Fibroblast of the aortic adventitia (primary cell): ENCODE measurements at regions not wholly inside any gene's neighbourhood (a gene's known extent, or its start where the extent isn't known, plus 50 kb on each side); places are given as distances from the start of the nearest gene placed in this dataset.
"Not testable (repeated sequence)": the region's sequence is repeated elsewhere in the genome, so short reads cannot be mapped to it uniquely, and the experiment has no call there.

Source experiments
- DNase-seq: peaks from one replicate; pipeline ENCODE4 v3.0.0-alpha.2; 2010; ENCODE audit warnings: low read depth
- H3K4me3 ChIP-seq: 2 replicates; pipeline ENCODE4 v1.5.1; 2011; ENCODE audit warnings: low read depth, mild to moderate bottlenecking, control low read depth, low read length, moderate library complexity
- TF ChIP-seq, protein P1 (sequence below): IDR thresholded peaks from 2 replicates; pipeline ENCODE4 v1.5.1; 2011; ENCODE audit warnings: mild to moderate bottlenecking, low read length, control low read depth, inconsistent platforms; ENCODE audit not compliant: insufficient read depth

DNA sequence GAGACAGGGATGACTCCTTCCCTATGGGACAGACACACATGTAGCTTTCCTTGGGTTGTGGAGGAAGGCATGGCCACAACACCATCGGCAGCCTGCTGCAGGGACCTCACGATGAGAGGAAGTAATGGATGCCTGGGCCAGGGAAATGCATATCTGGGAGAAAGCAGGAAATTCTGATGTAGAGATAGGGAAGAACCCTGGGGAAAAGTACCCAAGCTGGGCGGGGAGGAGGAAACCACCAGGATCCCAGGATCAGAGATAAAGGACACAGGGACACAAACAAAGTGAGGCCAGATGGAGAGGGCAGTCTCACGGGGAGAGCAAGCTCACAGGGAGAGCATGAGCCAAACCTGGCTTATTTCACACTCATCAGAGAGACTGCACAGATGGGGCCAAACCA, 294.7 kb upstream of the TEKT4 start:
- not testable (repeated sequence) for H3K4me3 ChIP-seq, DNase-seq

DNA sequence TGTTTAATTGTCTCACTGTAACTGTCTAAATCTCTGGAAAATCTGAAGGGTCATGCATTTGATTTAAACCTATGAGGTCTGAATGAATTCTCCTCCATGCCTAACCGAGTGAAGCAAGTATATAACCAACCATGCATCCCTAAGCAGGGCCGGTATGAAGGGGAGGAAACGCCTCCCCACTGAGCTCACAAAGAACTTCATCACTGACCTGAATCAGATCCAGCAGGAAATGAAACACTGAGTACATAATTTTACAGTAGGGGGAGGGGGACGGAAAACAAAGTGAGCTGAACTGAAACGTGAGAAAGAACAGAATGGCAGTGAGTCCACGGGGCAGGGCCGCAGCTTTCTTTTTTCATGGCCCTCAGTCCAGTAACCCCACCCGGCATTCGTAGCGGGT, 294.1 kb upstream of the TEKT4 start:
- DNase-seq, H3K4me3 ChIP-seq: not testable (repeated sequence)

DNA sequence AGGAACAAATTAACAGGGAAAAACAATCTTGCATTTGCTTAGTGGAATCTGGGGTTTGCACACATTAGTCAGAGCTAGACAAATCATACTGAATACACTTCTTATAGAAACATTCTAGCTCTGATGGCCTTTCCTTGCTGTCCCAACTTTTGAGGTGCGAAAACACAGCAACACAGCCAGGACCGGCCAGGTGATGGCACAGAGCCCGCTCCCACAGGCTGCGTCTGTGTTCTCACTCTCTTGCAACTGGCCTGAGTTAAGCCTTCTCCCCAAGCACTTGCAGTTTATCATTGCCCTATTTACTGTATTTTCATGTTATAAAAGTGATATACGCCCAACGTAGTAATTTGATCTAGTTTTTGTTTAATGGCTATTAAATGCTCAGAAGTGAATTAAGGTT, 292.0 kb upstream of the TEKT4 start:
- not testable (repeated sequence) for DNase-seq, H3K4me3 ChIP-seq

DNA sequence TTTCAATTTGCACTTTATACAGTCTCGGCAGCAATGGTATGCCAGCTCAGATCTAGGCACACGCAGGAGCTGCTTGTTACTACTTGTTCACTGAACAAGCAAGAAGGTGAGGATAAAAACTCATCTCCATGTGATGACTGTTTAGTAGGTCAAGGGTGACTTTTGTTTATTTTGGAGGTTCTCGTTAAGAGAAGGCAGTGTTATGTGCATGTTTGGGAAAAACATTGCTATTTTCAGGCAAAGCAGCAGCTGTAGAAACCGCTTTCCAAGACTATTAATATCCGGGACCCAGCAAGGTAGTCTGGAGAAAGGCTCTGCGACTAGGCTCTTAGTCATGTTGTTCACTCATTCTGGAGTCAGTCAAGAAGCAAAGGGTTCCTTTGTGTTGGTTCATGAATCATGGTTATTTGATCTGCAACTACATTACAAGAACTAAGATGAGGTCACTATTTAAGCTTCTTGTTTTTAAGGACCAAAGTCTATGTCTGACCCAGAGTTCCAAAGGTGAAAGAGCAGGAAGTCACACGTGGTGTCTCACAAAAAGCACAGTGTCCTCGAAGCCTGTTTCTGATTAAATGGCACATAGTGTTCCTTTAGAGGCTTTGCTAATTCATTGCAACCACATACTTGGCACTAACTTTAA, 288.0 kb upstream of the TEKT4 start:
- H3K4me3 ChIP-seq, DNase-seq: not testable (repeated sequence)

DNA sequence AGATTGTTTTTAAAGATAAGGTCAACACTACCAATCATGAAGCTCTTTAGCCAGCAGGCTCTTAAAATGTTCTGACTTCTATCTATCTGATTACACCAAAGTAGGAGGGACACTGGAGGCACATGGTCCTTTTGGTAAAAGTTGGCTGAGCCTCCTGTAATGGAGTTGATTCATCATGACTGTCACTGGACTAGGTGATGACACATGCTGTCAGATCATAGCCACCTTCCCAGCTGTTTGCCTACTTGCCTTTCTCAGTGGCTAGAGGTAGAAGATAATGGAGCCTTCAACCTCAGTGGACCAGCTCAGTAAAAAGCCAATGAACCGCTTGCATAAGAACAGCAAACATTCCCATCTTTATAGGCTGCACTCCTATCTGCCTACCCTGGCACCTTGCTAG, 286.7 kb upstream of the TEKT4 start:
- not testable (repeated sequence) for H3K4me3 ChIP-seq, DNase-seq

DNA sequence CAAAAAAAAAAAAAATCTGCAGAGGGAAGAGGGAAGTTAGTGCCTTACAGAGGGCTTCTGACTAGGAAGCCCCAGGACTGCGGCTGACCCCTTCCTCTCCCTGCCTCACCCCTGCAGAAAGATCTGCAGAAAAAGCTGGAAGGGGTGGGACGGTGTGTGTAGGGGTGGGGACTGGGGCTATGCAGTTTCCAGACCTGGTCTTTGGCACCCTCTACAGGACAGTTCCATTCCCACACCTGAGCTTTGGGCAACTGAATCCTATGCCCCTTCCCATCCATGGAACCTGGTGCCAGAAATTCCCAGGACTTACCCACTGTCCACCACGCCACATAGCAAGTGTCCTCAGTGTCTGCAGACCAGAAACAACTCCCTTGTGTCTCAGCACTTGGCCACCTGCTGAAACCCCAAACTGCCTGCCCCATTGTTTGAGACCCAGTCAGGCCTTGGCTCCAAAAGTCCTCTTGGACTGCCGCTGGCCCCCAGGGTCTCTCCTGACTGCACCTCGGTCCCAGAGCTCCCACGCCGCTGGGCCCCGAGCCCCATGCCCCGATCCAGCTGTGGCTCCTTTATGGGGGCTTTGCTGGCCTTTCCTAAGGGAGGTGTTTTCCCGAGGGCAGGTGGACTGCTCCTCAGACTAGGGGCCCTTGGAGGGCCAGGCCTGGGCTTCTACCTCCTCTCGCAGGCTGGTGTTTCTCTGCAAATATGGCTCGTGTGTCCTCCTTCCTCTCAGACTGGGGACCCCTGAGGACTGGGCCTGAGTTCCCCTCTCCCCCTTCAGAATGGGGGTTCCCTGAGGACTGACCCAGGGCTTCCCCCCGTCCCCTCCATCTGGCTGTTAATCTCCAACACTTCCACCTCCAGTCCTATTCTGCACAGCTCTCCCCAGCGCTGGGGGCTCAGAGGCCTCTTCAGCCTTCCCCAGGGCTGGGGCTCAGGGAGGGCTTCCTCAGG, 284.9 kb upstream of the TEKT4 start:
- H3K4me3 ChIP-seq, DNase-seq: not testable (repeated sequence)
- TF ChIP-seq, protein P1, sequence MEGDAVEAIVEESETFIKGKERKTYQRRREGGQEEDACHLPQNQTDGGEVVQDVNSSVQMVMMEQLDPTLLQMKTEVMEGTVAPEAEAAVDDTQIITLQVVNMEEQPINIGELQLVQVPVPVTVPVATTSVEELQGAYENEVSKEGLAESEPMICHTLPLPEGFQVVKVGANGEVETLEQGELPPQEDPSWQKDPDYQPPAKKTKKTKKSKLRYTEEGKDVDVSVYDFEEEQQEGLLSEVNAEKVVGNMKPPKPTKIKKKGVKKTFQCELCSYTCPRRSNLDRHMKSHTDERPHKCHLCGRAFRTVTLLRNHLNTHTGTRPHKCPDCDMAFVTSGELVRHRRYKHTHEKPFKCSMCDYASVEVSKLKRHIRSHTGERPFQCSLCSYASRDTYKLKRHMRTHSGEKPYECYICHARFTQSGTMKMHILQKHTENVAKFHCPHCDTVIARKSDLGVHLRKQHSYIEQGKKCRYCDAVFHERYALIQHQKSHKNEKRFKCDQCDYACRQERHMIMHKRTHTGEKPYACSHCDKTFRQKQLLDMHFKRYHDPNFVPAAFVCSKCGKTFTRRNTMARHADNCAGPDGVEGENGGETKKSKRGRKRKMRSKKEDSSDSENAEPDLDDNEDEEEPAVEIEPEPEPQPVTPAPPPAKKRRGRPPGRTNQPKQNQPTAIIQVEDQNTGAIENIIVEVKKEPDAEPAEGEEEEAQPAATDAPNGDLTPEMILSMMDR, result peak; percentile 39

DNA sequence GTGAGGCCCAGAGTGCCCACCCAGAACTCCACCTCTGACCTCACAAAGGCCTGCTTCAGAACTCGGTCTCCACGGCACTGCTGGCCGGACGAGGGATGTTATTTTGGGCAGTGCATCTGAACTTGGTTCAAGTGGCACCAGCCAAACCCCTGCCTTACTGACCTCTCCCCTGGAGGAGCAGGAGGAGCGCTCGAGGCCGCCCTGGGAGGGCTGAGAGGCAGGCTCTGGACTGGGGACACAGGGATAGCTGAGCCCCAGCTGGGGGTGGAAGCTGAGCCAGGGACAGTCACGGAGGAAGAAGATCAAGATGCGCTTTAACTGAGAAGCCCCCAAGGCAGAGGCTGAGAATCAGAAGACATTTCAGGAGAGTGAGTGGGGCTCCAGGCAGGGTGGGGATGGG, 284.2 kb upstream of the TEKT4 start:
- DNase-seq, H3K4me3 ChIP-seq: not testable (repeated sequence)

DNA sequence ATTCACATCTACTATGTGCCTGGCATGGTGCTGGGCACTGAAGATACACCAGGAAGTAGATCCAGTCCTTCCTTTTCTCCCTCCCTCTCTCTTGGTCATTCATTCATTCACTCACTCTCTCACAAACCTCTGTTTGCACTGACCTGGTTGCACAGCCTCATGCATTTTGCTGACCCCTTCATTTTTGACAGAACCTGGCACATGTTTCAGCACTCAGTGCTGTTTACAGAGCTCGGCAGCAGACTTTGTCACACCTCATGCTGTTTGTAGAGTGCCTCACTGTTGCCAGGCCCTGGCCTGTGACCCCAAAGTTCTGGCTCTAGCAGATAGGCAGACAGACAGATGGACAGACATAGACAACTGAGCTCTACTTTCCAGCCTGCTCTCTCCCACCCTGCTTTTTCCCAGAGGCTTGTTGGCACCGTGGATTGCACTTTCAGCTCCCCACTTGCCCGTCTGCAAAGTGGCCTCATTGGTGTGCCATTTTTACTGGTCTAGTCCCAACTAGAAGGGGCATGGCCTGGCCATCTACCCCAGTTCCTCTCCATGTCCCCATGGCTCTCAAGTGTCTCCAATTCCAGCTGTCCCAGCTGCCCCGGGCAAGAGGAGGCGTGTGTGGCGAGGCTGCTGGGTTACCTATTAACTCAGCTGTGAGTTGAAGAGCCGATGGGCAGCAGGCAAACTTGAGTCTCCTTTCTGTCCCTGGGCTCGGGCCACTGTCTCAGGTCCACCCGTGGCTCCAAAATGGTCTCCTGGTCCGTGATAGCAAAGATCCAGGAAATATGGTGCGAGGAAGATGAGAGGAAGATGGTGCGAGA, 277.0 kb upstream of the TEKT4 start:
- H3K4me3 ChIP-seq, DNase-seq: not testable (repeated sequence)

DNA sequence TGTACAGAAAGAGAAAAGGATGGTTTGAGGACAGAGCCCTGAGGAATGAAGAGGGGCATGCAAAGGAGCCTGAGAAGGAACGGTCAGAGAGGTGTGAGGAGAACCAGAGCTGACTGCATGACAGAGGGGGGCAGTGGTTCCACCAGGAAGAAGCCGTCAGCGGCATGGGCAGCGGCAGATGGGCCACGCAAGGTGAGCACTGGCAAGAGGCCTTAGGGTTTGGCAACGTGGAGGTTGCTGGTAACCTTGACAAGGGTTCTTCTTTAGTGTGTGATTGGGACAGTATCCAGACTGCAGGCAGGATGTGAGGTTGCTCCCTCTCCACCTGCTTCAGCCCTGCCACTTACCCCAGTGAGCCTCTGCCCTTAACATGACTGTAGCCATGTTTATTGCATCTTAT, 275.3 kb upstream of the TEKT4 start:
- DNase-seq, H3K4me3 ChIP-seq: not testable (repeated sequence)

DNA sequence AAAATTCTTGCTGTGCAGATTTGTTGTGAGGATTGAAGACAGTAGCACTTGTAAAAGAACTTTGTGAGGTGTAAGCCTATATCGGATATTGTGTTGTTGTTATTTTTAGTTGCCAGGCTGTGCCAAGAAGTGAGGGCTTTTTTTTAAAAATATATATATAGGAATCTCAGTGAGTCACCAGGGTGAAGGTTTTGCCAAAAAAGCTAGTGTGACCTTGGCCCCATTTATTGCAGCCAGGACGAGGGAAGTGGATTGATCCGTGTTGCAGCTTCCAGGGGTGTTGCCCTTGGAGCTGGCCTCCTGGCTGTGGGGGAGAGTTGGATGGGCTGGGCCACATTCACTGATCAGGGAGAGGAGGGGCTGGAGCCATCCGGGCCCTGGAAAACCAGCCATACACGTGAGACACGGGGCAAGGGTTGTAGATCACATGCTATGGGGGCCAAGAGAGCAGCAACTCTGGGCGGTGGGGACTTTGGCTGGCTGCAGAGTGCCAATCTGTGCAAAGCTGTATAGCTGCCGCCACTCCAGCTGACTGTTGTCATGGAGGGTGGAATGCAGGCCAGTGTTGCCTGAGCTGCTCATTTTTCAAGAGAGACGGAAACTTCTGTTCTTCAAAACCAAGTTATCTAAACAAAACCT, 273.0 kb upstream of the TEKT4 start:
- H3K4me3 ChIP-seq, DNase-seq: not testable (repeated sequence)

DNA sequence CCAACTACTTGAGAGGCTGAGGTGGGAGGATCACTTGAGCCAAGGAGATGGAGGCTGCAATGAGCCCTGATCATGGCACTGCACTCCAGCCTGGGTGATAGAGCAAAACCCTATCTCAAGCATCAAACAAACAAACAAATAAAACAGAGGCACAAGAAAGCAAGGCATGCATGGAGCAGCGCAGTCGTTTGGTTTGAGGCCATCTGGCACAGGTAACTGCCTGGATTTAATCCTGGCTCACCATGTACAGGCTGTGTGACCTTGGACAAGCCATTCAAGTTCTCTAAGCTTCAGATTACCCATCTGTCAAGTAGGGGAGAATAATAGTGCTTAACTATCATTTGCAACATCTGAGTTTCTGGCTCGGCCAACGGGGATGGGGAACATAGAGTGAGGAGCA, 270.3 kb upstream of the TEKT4 start:
- H3K4me3 ChIP-seq, DNase-seq: not testable (repeated sequence)

DNA sequence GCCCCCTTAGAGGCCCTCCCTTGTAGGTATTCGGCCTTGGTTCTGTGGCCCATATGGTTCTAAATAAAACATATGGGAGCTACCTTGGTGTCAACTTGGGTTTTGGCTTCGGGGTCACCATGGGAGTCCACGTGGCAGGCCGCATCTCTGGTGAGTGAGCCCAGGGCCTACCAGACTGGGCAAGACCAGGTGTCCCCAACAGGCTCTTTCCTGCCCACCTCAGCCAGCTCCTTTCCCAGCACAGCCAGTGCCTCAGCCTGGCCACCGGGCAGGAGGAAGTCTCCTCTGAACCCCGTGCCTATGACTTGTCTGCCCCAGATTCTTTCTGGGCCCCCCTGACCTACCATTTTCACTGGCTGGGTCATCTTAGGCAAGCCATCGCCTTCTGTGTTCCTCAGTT, 268.8 kb upstream of the TEKT4 start:
- no peak overlapping the region for H3K4me3 ChIP-seq
- TF ChIP-seq, protein P1, result no peak
- DNase-seq, result no peak
